Motor neuron (in vitro differentiated cells): ENCODE measurements at regions not wholly inside any gene's neighbourhood (a gene's known extent, or its start where the extent isn't known, plus 50 kb on each side); places are given as distances from the start of the nearest gene placed in this dataset.
A peak's percentile ranks its signal among the peaks of the same experiment; 100 is the strongest.

ENCODE experiments used
- ATAC-seq, 8 experiments: fragments of 200-7000 bp; cut with Tn5 transposase; replicated peaks in 6 of 8; 2 replicates each; pipeline ENCODE4 v1.8.0; 2021; ENCODE audit warnings: mild to moderate bottlenecking in 8 of 8, moderate library complexity in 8 of 8
- H3K27ac ChIP-seq, 2 donors: fragments of 250-450 bp; sonication (Bioruptor Pico); 2 replicates each; pipeline ENCODE4 v1.9.0; 2021; ENCODE audit warnings: antibody characterized with exemption in 2 of 2, mild to moderate bottlenecking in 2 of 2, moderate library complexity in 1 of 2
- H3K4me1 ChIP-seq, 2 donors: fragments of 250-450 bp; sonication (Bioruptor Pico); replicated peaks in 1 of 2; 2 replicates each; pipeline ENCODE4 v1.6.1; 2021; ENCODE audit warnings: antibody characterized with exemption in 2 of 2, mild to moderate bottlenecking in 2 of 2, moderate library complexity in 1 of 2
- H3K4me3 ChIP-seq, 5 donors: fragments of 250-450 bp; sonication (Bioruptor Pico); 2 replicates each; pipeline ENCODE4 v1.9.0; 2021; ENCODE audit warnings: antibody characterized with exemption in 5 of 5, mild to moderate bottlenecking in 5 of 5, moderate library complexity in 4 of 5
- WGBS, 10 experiments: fragments of 450-650 bp; shearing (Covaris generic); methylation state at CpG; one replicate each; pipeline ENCODE4 v1.0.0; 2022; 5-methylcytosine and 5-hydroxymethylcytosine counted together
- in situ Hi-C, 9 experiments: fragments of 400-800 bp; cut with MboI; loops; one replicate each; pipeline ENCODE4 v1.15.0; 2021; ENCODE audit warnings: low sequenced_read_pairs in 9 of 9, low pct_unique_long_range_greater_than_20kb in 2 of 9; ENCODE audit not compliant: unreplicated experiment in 9 of 9

DNA sequence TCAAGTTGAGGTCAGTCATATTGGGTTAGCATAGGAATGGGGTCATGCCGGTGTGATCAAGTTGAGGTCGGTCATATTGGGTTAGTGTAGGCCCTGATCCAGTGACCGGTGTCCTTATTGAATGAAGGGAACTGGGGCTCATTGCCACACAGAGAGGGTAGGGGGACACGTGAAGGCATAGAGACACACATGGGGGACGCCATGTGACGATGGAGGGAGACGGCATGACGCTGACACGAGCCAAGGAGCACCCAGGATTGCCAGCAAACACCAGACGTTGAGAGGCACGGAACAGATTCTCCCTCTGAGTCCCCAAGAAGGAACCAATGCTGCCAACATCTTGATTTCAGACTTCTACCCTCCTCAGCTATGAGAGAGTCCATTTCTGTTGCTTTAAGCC, 136.9 kb upstream of the ZBTB40 start:
- no peak for ATAC-seq
- H3K4me1 ChIP-seq, result peaks cover 32 to 33% of the 10 kb centered on the region in 2 donors
- WGBS, 10 experiments, result 55 to 100% (median 87%) methylated on average over 1 to 11 of the region's 11 CpGs; no CpG with 5 or more reads in 4 of the 10 experiments
- H3K27ac ChIP-seq, result no peak overlapping the region
- no peak overlapping the region for H3K4me3 ChIP-seq
- in situ Hi-C loops, result no loop called here

DNA sequence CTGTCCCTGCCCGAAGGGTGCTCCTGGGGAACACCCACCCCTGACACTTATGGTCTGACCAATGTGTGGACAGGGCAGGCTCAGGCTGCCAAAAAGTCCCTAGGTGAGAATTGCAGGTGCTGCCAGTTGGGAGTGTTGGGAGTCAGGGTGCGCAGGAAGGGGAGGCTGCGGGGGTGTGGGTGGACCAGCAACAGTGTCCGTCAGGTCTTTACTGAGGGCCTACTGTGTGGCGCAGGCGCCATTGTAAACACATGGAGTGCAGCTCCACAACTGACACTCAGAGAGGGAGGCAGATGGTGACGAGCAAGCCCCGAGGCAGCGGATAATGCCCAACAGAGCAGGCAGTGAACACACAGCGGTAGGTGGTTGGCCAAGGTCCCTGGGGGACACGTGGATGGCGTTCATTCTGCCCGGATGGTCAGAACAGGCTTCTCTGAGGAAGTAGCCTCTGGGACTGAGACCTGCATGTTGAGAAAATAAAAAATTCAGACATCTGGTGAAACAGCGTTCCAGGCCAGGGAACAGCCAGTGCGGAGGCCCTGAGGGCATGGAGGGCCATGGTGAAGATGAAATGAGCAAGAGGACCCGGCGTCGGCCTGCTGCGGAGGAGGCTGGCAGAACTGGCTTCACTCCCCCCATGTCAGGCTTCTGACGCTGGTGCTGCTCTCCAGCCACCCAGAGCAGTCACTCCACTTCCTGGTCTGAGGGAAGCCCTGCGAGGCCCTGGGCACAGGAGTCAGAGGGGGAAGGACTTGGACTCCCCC, 136.2 kb upstream of the ZBTB40 start:
- Histone ChIP-seq H3K4me1 (peaks cover 38 to 40% of the 10 kb centered on the region in 2 donors), H3K27ac (no peak overlapping the region), H3K4me3 (no peak overlapping the region)
- in situ Hi-C loops, result no loop called here
- WGBS, 10 experiments, result 38 to 97% (median 91%) methylated on average over 3 to 11 of the region's 21 CpGs; no CpG with 5 or more reads in 3 of the 10 experiments
- ATAC-seq, result no peak

DNA sequence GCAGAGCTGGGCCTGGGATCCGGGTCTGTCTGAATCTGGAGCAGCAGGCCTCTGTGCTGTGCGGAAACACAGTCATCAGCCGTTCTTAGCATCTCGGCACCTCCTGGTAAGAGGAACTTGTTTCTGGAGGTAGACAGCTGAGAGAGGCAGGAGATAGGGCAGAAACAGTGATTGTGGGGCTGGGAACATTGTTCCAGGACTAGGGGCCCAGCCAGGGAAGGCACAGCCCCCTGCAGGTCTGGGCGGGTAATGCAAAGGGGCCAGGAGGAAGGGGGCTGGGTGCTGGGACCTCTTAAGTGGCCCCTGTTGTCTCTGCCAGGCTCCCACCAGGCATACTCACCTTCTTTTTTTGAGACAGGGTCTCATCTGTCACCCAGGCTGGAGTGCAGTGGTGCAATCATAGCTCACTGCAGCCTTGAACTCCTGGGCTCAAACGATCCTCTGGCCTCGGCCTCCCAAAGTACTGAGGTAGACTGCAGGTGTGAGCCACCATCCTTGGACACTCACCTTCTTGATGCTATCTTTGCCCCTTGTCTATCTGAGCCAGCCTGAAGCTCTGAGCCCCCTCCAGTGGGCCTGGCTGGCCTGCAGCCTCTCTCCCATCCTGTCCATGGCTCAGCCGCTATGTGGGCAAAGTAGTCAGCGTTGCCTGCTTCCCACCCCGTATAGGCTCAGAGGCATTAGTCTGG, 134.3 kb upstream of the ZBTB40 start:
- 71 to 100% (median 81%) methylated on average over 1 to 7 of the region's 10 CpGs; no CpG with 5 or more reads in 3 of the 10 experiments for WGBS, 10 experiments
- Histone ChIP-seq H3K4me1 (peaks cover 51 to 57% of the 10 kb centered on the region in 2 donors), H3K4me3 (no peak overlapping the region), H3K27ac (peak overlapping the region in 1 of 2 donors; percentile 38)
- ATAC-seq, result peak in 1 of 8 experiments; percentile 65
- in situ Hi-C loops, result no loop called here

DNA sequence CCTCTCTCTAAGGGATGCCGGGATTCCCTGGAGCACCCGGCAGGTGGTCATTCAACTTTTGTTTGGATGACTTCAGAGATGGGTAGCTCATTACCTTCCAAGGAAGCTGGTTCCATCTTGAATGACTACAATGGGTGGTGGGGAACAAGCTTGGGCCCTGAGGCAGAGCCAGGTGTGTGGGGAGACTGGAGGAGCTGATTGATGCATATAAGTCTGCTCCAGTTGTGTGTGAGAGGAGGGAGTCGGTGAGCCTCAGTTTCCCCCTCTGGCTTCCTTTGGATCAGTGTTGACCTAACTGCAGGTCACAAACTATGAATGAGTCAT, 133.8 kb upstream of the ZBTB40 start:
- Histone ChIP-seq H3K27ac (peak overlapping the region in 1 of 2 donors; percentile 38), H3K4me1 (peaks cover 51 to 57% of the 10 kb centered on the region in 2 donors), H3K4me3 (no peak overlapping the region)
- no peak for ATAC-seq
- 60 to 100% (median 74%) methylated on average over 1 to 3 of the region's 3 CpGs; no CpG with 5 or more reads in 6 of the 10 experiments for WGBS, 10 experiments
- in situ Hi-C loops, result no loop called here

DNA sequence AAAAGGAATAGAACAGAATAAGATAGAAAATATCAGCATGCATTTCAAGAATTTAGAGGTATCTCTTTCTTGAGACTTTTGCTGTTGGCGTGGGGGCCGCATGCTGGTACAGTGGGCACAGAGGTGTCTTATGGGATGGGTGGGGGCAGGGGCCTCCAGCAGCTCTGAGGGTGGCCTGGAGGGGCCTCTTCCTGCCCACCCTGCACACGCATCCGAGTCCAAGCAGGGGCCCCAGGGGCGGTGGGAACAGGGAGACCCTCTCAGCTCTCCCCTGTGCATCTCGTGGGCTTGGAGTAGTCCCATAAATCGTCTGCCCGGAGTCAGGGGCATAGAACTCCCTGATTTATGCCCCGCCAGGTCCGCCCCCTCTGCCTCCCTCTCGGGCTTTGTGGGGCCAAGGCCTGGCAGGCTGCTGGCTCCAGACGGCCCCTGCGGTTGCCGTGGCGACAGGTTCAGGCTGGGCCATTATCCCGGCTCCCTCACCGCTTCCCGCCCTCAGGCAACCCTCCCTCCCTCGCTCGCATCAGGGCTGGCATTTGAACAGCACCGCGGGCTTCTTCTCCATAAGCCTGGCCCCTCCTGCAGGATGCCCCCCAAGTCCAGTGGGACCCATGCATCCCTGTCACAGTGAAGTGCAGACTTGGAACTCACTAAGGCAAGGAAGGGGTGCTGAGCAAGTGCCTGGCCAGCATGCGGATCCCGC, 133.2 kb upstream of the ZBTB40 start:
- Histone ChIP-seq H3K4me1 (peaks cover 49 to 56% of the 10 kb centered on the region in 2 donors), H3K4me3 (no peak overlapping the region), H3K27ac (peak overlapping the region; percentile 69 to 71)
- in situ Hi-C loops, result no loop called here
- WGBS, 10 experiments, result 10 to 80% (median 17%) methylated on average over 1 to 15 of the region's 24 CpGs; no CpG with 5 or more reads in 5 of the 10 experiments
- ATAC-seq, result peak in 6 of 8 experiments; percentile 35 to 95 (median 92)

DNA sequence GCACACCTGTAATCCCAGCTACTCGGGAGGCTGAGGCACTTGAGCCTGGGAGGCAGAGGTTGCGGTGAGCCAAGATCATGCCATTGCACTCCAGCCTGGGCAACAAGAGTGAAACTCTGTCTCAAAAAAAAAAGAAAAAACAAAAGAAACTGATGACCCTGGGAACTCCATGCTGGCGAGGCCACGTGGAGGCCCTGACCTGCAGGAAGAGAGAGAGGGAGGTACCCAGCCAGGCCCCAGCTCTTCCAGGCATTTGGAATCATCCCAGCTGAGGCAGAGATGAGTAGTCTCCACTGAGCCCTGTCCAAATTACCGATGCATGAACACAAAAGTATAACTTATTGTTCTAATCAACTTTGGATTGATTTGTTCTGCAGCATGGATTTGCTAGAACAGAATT, 132.0 kb upstream of the ZBTB40 start:
- peaks cover 48 to 59% of the 10 kb centered on the region in 2 donors for H3K4me1 ChIP-seq
- in situ Hi-C loops, result no loop called here
- no peak overlapping the region for H3K4me3 ChIP-seq
- ATAC-seq, result no peak
- H3K27ac ChIP-seq, result peak overlapping the region in 1 of 2 donors; percentile 71
- 57 to 94% (median 83%) methylated on average over 1 to 5 of the region's 5 CpGs; no CpG with 5 or more reads in 3 of the 10 experiments for WGBS, 10 experiments

DNA sequence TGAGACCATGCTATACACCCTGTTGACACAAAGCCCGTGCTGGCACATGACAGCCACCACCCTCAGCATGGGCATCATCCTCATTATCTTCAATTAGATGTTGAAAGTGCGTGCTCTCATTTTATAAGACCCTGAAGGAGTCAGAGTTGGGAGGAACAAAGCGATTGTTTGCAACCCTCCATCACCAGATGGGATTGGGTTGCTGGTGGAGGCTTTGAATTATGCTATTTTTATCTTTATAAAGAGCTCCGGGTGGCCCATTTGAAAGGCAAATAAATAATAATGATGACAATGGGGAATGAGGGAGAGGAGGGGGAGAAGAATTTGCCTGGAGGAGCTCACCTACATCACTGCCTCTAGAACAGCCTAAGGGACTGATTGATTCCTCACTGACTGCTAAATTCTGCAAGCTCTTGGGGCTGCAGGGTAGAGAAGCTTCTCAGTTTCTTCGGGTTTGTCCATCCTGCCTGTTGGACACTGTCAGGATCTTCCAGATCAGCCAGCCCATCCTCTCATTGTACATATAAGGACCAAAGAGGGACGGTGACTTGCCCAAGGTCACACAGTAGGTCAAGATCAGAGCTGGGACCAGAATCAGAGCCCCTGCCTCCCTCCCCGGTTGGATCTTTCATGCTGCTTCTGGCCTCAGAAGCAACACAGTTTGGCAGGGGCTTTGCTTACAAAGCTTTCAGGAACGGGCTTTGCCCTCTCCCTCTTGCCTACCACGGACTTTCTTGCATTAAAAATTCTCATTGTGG, 130.9 kb upstream of the ZBTB40 start:
- WGBS, 10 experiments, result 11 to 42% (median 22%) methylated on average over 1 to 9 of the region's 9 CpGs; no CpG with 5 or more reads in 1 of the 10 experiments
- in situ Hi-C loops, result no loop called here
- Histone ChIP-seq H3K4me3 (no peak overlapping the region), H3K27ac (peak overlapping the region; percentile 28 to 59), H3K4me1 (peaks cover 48 to 59% of the 10 kb centered on the region in 2 donors)
- ATAC-seq, result peak in 5 of 8 experiments; percentile 5 to 53 (median 48)

DNA sequence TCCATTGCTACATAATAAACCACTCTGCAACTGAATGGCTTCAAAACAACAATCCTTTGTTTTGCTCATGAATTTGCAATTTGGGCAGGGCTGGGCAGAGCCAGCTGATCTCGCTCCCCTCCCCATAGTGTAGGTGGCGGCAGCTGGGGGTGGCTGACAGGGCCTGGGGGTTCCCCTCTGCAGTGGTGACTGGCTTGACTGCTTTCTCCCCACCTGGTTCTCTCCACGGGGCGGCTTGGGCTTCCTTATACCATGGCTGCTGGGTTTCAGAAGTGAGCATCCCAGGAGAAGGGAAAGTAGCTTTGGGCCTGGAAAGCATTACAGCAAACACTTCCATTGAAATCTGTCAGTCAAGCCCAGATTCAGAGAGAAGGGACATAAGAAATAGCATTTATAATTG, 129.7 kb upstream of the ZBTB40 start:
- WGBS, 10 experiments, result 57 to 100% (median 90%) methylated on average over 1 to 4 of the region's 4 CpGs; no CpG with 5 or more reads in 4 of the 10 experiments

DNA sequence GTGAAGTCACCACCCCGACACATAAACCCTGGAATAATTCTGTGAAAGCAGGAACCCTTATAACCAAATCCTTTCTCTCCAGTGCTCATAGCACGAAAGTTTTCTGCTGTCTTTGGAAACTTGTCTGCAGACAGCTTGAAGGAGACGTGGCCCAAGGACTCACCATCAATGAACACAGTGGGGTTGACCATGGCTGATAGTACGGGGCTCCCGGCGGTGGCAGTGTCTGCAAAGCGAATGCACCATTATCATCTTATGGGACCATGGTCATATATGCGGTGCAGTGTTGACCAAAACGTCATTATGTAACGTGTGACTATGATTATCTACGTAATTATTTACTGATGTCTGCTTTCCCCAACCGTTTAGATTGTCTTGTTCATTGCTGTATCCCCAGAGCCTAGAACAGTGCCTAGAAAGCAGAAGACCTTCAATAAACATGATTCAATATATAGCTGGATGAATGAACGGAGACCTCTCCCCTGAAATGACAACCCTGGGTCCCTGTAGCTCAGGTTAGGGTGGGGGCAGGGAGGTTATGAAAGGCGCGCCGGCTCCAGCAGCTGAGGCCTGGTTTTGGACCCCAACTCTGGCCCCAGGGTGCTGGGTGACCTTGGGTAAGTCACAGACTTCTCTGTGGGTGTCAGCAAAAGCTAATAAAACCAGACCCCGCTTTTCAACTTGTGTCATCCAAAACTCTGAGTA, 128.4 kb upstream of the ZBTB40 start:
- no peak overlapping the region for H3K27ac ChIP-seq
- no peak overlapping the region for H3K4me3 ChIP-seq
- no peak for ATAC-seq
- H3K4me1 ChIP-seq, result peaks cover 37 to 48% of the 10 kb centered on the region in 2 donors
- 60 to 100% (median 93%) methylated on average over 1 to 14 of the region's 17 CpGs; no CpG with 5 or more reads in 1 of the 10 experiments for WGBS, 10 experiments
- in situ Hi-C loops, result no loop called here

More for the DNA sequence above, 129.7 kb upstream of the ZBTB40 start:
- H3K27ac ChIP-seq, result no peak overlapping the region
- ATAC-seq, result no peak
- in situ Hi-C loops, result no loop called here
- peaks cover 47 to 55% of the 10 kb centered on the region in 2 donors for H3K4me1 ChIP-seq
- no peak overlapping the region for H3K4me3 ChIP-seq

DNA sequence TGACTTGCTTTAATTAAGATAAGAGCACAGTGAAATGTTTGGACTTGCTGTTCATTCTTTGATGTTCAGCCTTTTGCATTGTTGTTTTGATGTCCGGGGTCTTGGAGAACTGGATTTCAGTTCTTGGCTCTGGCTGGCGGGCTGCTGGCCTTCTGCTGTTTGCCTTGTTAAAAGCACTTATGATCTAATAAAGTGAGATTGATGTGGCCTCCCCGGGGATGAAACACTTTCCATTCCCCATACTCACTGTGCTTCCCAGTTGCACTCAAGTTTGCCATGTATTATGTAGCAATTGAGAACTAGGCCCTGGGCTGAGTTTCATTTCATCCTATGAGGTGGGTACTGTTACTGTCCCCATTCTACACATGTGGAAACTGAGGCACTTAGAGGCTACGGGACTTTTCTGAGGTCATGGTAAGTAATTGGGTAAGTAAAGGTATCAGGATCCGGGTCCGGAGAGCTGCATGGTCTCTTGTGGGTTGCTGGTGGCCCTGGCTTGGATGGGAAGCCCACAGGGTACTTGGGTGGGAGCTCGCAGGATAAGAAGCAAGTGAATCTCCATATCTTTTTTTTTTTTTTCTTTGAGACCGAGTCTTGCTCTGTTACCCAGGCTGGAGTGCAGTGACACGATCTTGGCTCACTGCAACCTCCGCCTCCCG, 127.7 kb upstream of the ZBTB40 start:
- no peak overlapping the region for H3K4me3 ChIP-seq
- no peak for ATAC-seq
- in situ Hi-C loops, result no loop called here
- peaks cover 40 to 51% of the 10 kb centered on the region in 2 donors for H3K4me1 ChIP-seq
- WGBS, 10 experiments, result 5 to 100% (median 82%) methylated on average over 1 to 10 of the region's 11 CpGs
- H3K27ac ChIP-seq, result no peak overlapping the region

DNA sequence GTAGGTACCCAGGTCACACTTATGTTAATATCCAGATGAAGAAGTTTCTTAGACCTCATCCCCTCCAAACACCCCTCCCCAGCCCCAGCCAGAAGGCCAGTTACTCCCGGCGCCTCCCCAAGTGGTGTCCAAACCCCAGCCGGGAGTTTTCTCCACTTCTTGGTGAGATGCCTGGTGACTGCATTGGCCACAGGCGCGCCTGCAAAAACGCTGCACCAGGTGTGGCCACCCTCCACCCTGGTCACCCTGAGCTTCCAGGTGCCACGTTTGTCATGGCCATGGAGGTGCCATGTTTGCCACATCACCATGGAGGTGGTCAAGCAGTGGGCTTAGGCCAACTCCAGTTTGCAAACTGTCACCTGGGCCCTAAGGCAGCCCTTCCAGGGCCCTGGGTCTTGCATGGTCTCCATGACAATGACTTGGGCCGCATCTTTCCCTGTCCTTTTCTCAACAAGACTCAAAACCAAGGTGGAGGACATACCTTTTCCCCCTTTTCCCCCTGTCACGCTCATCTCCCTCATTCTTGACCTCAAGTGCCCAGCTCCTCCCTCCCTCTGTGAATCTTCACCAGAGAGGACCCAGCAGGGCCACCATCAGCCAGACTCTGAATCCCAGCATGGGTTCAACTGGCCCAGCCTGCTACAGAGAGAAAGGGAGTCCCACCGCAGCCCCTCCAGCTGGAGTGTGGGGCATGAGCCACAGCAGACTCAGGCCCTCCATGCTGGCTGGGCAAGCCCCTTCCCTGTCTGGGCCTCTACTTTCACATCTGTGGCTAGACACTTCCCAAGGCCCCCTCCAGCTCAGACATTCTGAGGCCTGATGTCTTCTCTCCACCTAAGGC, 125.9 kb upstream of the ZBTB40 start:
- H3K27ac ChIP-seq, result no peak overlapping the region
- WGBS, 10 experiments, result 50 to 97% (median 80%) methylated on average over 1 to 6 of the region's 10 CpGs; no CpG with 5 or more reads in 5 of the 10 experiments
- no peak overlapping the region for H3K4me3 ChIP-seq
- in situ Hi-C loops, result no loop called here
- ATAC-seq, result no peak
- peaks cover 41 to 51% of the 10 kb centered on the region in 2 donors for H3K4me1 ChIP-seq
